ENCODE measurements at regions not wholly inside any gene's neighbourhood (a gene's known extent, or its start where the extent isn't known, plus 50 kb on each side); places are given as distances from the start of the nearest gene placed in this dataset.

GRCh38 chr22:34992672-34993071, 73.3 kb upstream of the ISX start:
- DNase-seq (ENCODE audit: low read depth, low spot score) (no peak), FAIRE-seq (no peak)
- intact Hi-C loops (cut with micrococcal nuclease) (no loop called here), dilution Hi-C loops (cut with MboI; ENCODE audit: extremely low pct_ligation_motif_present, low sequenced_read_pairs) (no loop called here)
- no peaks in the 10 kb centered on the region for H4K20me1 ChIP-seq (replicated peaks; ENCODE audit: control insufficient read depth, extremely low read depth, insufficient read depth, low read length)
- no peaks in the 10 kb centered on the region for H3K79me2 ChIP-seq (ENCODE audit: control insufficient read depth, insufficient read depth, low read length)
- no peak overlapping the region for H3K4me2 ChIP-seq (ENCODE audit: insufficient read depth, low read length)
- H3K36me3 ChIP-seq (ENCODE audit: control insufficient read depth in 2 of 2, extremely low read depth in 1 of 2, insufficient read depth in 2 of 2, low read length in 2 of 2), result no peaks in the 10 kb centered on the region
- H3K9ac ChIP-seq (replicated peaks; ENCODE audit: extremely low read depth, insufficient read depth, low read length), result no peak overlapping the region
- no peaks in the 10 kb centered on the region for H3K9me1 ChIP-seq (replicated peaks; ENCODE audit: control insufficient read depth, extremely low read depth, insufficient read depth, low read length)
- POLR2A ChIA-PET, result no interaction called here
- H3K9me3 ChIP-seq (replicated peaks; ENCODE audit: control insufficient read depth, insufficient read depth, low read length), result peaks cover 2% of the 10 kb centered on the region
- H3K4me1 ChIP-seq (ENCODE audit: control insufficient read depth, extremely low read depth, insufficient read depth, low read length), result no peaks in the 10 kb centered on the region
- no peak overlapping the region for H3K4me3 ChIP-seq (replicated peaks in 1 of 3; ENCODE audit: insufficient read depth in 1 of 3, low read depth in 1 of 3, low read length in 3 of 3)
- no peak for TF ChIP-seq EZH2 (IDR thresholded peaks at IDR 0.05; ENCODE audit: borderline replicate concordance, low read depth, low read length, severe bottlenecking)
- TF ChIP-seq POLR2A (IDR thresholded peaks at IDR 0.05; ENCODE audit: low read depth, low read length), result no peak
- no peak for TF ChIP-seq JUN (IDR thresholded peaks at IDR 0.05; ENCODE audit: borderline replicate concordance, insufficient read depth, insufficient read length, low read depth)
- TF ChIP-seq MYC (IDR thresholded peaks at IDR 0.05; ENCODE audit: low read depth, low read length), result no peak
- TF ChIP-seq FOS (IDR thresholded peaks at IDR 0.05; ENCODE audit: borderline replicate concordance, insufficient read depth, low read length), result no peak
- no peak overlapping the region for H2AFZ ChIP-seq (ENCODE audit: low read depth, low read length)
- H3K27ac ChIP-seq (ENCODE audit: insufficient read depth, low read depth, low read length), result no peak overlapping the region
- H3K27me3 ChIP-seq (ENCODE audit: control insufficient read depth in 2 of 2, insufficient read depth in 2 of 2, low read length in 2 of 2), result no peaks in the 10 kb centered on the region
- CTCF ChIA-PET, result no interaction called here
- no TSS peak for BruUV-seq (replicated peaks)

GRCh38 chr22:34993548-34993947, 72.4 kb upstream of the ISX start:
- ChIA-PET CTCF (no interaction called here), POLR2A (no interaction called here)
- no peaks in the 10 kb centered on the region for H3K79me2 ChIP-seq (ENCODE audit: control insufficient read depth, insufficient read depth, low read length)
- H3K36me3 ChIP-seq (ENCODE audit: control insufficient read depth in 2 of 2, extremely low read depth in 1 of 2, insufficient read depth in 2 of 2, low read length in 2 of 2), result no peaks in the 10 kb centered on the region
- DNase-seq (ENCODE audit: low read depth, low spot score), result no peak
- H3K4me1 ChIP-seq (ENCODE audit: control insufficient read depth, extremely low read depth, insufficient read depth, low read length), result no peaks in the 10 kb centered on the region
- intact Hi-C loops (cut with micrococcal nuclease) (no loop called here), dilution Hi-C loops (cut with MboI; ENCODE audit: extremely low pct_ligation_motif_present, low sequenced_read_pairs) (no loop called here)
- no peak overlapping the region for H3K4me2 ChIP-seq (ENCODE audit: insufficient read depth, low read length)
- no peaks in the 10 kb centered on the region for H4K20me1 ChIP-seq (replicated peaks; ENCODE audit: control insufficient read depth, extremely low read depth, insufficient read depth, low read length)
- no peak for TF ChIP-seq JUN (IDR thresholded peaks at IDR 0.05; ENCODE audit: borderline replicate concordance, insufficient read depth, insufficient read length, low read depth)
- TF ChIP-seq MAX (IDR thresholded peaks at IDR 0.05; ENCODE audit: insufficient read depth, insufficient read length), result no peak
- TF ChIP-seq POLR2A (IDR thresholded peaks at IDR 0.05; ENCODE audit: low read depth, low read length), result no peak
- no peak for TF ChIP-seq POLR2AphosphoS5 (IDR thresholded peaks at IDR 0.05; ENCODE audit: insufficient read depth, low read depth, low read length)
- TF ChIP-seq GATA2 (IDR thresholded peaks at IDR 0.05; ENCODE audit: insufficient read depth, insufficient read length, low read depth, low read length), result no peak
- no peak for TF ChIP-seq FOS (IDR thresholded peaks at IDR 0.05; ENCODE audit: borderline replicate concordance, insufficient read depth, low read length)
- H2AFZ ChIP-seq (ENCODE audit: low read depth, low read length), result no peak overlapping the region
- H3K4me3 ChIP-seq (replicated peaks in 1 of 3; ENCODE audit: insufficient read depth in 1 of 3, low read depth in 1 of 3, low read length in 3 of 3), result no peak overlapping the region
- no peak overlapping the region for H3K27ac ChIP-seq (ENCODE audit: insufficient read depth, low read depth, low read length)
- no peak for FAIRE-seq
- no TSS peak for BruUV-seq (replicated peaks)
- no peak overlapping the region for H3K9ac ChIP-seq (replicated peaks; ENCODE audit: extremely low read depth, insufficient read depth, low read length)
- no peaks in the 10 kb centered on the region for H3K27me3 ChIP-seq (ENCODE audit: control insufficient read depth in 2 of 2, insufficient read depth in 2 of 2, low read length in 2 of 2)
- peaks cover 2% of the 10 kb centered on the region for H3K9me3 ChIP-seq (replicated peaks; ENCODE audit: control insufficient read depth, insufficient read depth, low read length)
- no peaks in the 10 kb centered on the region for H3K9me1 ChIP-seq (replicated peaks; ENCODE audit: control insufficient read depth, extremely low read depth, insufficient read depth, low read length)

All from endothelial cell of umbilical vein (primary cell).